BJ (cell line): ENCODE measurements at regions not wholly inside any gene's neighbourhood (a gene's known extent, or its start where the extent isn't known, plus 50 kb on each side); places are given as distances from the start of the nearest gene placed in this dataset.
"Not testable (repeated sequence)": the region's sequence is repeated elsewhere in the genome, so short reads cannot be mapped to it uniquely, and the experiment has no call there.

ENCODE experiments used
- CTCF ChIA-PET: fragments of 350-600 bp; formaldehyde crosslinking; extraction: SDS; loops from one replicate; lab custom pipeline; 2021; ENCODE audit warnings: antibody characterized with exemption, inconsistent platforms; lab: Yijun Ruan, JAX
- POLR2A ChIA-PET: fragments of 300-600 bp; sonication (Branson Sonifier 250); formaldehyde crosslinking; extraction: SDS; loops from one replicate; lab custom pipeline; 2021; ENCODE audit warnings: antibody characterized with exemption; lab: Charles Lee
- DNase-seq: peaks from one replicate; pipeline ENCODE4 v3.0.0-alpha.2; 2011; ENCODE audit warnings: low read depth
- H3K27me3 ChIP-seq: 2 replicates; pipeline ENCODE4 v1.6.0; 2011; ENCODE audit warnings: low read length; ENCODE audit not compliant: control insufficient read depth, insufficient read depth
- H3K36me3 ChIP-seq: 2 replicates; pipeline ENCODE4 v1.5.1; 2011; ENCODE audit warnings: low read length; ENCODE audit not compliant: control insufficient read depth, insufficient read depth
- H3K4me3 ChIP-seq: 2 replicates; pipeline ENCODE4 v1.5.1; 2011; ENCODE audit warnings: low read depth, mild to moderate bottlenecking, control low read depth, low read length
- CTCF ChIP-seq: IDR thresholded peaks from 2 replicates; pipeline ENCODE4 v1.5.1; 2011; ENCODE audit warnings: low read depth, mild to moderate bottlenecking, control low read depth, inconsistent platforms, low read length, moderate library complexity; ENCODE audit not compliant: insufficient read depth

GRCh38 chr16:50450957-50451356, 82.2 kb upstream of the BRD7 start:
- TF ChIP-seq CTCF: no peak
- H3K4me3 ChIP-seq: no peak overlapping the region
- CTCF ChIA-PET: no interaction called here
- H3K36me3 ChIP-seq: no peaks in the 10 kb centered on the region
- no peak for DNase-seq
- POLR2A ChIA-PET: no interaction called here
- H3K27me3 ChIP-seq: no peaks in the 10 kb centered on the region

DNA sequence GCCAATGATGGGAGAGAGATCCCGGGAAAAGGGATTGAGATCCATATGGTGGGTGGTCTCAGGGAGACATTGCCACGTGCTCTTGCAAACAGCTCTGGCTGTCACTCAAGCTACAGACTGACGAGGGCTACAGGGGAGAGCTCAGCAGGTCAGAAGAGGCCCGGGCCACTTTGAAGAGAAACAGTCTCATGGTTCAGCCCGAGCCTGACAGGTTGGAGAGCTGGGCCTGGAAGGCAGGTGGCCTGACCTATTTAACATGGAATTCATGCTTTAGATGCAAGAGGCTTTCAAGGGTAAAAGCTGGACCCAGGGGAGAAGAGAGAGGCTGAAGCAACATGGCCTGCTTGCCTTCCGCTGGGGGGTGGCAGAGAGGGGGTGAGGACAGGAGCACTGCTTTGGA, 81.0 kb upstream of the BRD7 start:
- H3K4me3 ChIP-seq: no peak overlapping the region
- ChIA-PET CTCF (no interaction called here), POLR2A (no interaction called here)
- TF ChIP-seq CTCF: no peak
- no peaks in the 10 kb centered on the region for H3K27me3 ChIP-seq
- DNase-seq: no peak
- H3K36me3 ChIP-seq: no peaks in the 10 kb centered on the region

GRCh38 chr16:50448981-50449380, 80.2 kb upstream of the BRD7 start:
- Histone ChIP-seq H3K27me3 (no peaks in the 10 kb centered on the region), H3K36me3 (no peaks in the 10 kb centered on the region), H3K4me3 (no peak overlapping the region)
- TF ChIP-seq CTCF: no peak
- CTCF ChIA-PET: no interaction called here
- POLR2A ChIA-PET: no interaction called here
- no peak for DNase-seq

- POLR2A ChIA-PET: no interaction called here
- TF ChIP-seq CTCF: no peak
- DNase-seq: no peak
- CTCF ChIA-PET: no interaction called here
- H3K4me3 ChIP-seq: no peak overlapping the region
- no peaks in the 10 kb centered on the region for H3K27me3 ChIP-seq
- H3K36me3 ChIP-seq: no peaks in the 10 kb centered on the region
These were observed 79.7 kb upstream of the BRD7 start for GRCh38 chr16:50448522-50448921.

DNA sequence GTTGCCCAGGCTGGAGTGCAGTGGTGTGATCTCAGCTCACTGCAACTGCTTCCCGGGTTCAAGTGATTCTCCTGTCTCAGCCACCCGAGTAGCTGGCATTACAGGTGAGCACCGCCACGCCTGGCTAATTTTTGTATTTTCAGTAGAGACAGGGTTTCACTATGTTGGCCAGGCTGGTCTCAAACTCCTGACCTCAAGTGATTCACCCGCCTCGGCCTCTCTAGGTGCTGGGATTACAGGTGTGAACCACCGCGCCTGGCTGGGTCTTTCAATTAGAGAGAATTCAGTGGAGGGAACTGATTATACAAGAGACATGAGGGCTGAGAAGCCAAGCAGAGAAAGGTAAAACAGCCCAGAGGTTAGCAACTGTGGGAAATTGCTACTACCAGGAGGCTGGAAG, 78.6 kb upstream of the BRD7 start:
- H3K4me3 ChIP-seq, H3K36me3 ChIP-seq, CTCF ChIA-PET, H3K27me3 ChIP-seq, POLR2A ChIA-PET, DNase-seq: not testable (repeated sequence)

- DNase-seq: no peak
- ChIA-PET CTCF (no interaction called here), POLR2A (no interaction called here)
- H3K27me3 ChIP-seq: no peaks in the 10 kb centered on the region
- no peak for TF ChIP-seq CTCF
- no peak overlapping the region for H3K4me3 ChIP-seq
- H3K36me3 ChIP-seq: no peaks in the 10 kb centered on the region
These were observed 78.1 kb upstream of the BRD7 start for GRCh38 chr16:50446861-50447260.
